CD4-positive, alpha-beta T cell treated with Interleukin-17A for 1 hour (primary cell): ENCODE measurements at regions not wholly inside any gene's neighbourhood (a gene's known extent, or its start where the extent isn't known, plus 50 kb on each side); places are given as distances from the start of the nearest gene placed in this dataset.
"Not testable (repeated sequence)": the region's sequence is repeated elsewhere in the genome, so short reads cannot be mapped to it uniquely, and the experiment has no call there.

ENCODE experiments used
- DNase-seq: peaks from one replicate; pipeline ENCODE4 v3.0.0-alpha.2; 2020

- no peak for DNase-seq
Observed at GRCh38 chr3:110494728-110495127, 576.9 kb upstream of the NECTIN3 start.

DNA sequence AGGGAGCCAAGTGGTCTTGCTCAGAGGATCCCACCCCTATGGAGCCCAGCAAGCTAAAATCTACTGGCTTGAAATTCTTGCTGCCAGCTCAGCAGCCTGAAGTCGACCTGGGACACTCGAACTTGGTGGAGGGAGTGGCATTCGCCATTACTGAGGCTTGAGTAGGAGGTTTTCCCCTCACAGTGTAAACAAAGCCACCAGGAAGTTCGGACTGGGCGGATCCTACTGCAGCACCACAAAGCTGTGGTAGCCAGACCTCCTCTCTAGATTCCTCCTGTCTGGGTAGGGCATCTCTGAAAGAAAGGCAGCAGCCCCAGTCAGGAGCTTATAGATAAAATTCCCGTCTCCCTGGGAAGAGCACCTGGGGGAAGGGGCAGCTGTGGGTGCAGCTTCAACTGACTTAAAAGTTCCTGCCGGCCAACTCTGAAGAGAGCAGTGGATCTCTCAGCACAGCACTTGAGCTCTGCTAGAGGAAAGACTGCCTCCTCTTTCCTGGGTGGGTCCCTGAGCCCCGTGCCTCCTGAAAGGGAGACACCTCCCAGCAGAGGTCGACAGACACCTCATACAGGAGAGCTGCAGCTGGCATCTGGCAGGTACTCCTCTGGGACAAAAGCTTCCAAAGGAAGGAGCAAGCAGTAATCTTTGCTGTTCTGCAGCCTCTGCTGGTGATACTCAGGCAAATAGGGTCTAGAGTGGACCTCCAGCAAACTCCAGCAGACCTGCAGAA is 576.3 kb upstream of the NECTIN3 start:
- no peak for DNase-seq

DNA sequence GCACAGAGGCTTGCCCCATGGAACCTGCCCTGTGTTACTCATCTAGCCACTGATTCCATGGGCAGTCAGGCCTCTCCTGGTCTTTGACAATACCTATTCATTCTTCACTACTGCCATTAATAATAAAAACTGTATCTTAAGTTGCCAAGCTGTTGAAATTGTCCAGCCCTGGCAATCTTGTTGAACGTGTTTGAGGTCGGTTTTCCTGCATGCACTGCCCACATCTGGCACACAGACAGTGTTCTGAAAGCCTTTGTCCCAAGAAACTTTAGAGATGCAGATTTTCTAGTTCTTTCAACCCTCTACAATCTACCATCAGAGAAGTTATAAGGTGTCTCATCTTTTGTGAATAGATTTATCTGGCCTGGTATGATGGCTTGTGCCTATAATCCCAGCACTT is 567.2 kb upstream of the NECTIN3 start:
- DNase-seq, result no peak

DNA sequence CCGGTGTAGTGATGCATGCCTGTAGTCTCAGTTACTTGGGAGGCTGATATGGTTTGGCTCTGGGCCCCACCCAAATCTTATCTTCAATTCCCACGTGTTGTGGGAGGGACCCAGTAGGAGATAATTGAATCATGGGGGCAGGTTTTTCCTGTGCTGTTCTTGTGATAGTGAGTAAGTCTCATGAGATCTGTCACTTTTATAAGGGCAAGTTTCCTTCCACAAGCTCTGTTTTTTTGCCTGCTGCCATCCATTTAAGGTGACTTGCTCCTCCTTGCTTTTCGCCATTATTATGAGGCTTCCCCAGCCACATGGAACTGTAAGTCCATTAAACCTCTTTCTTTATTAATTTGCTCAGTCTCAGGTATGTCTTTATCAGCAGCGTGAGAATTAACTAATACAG is 566.7 kb upstream of the NECTIN3 start:
- DNase-seq, result no peak

DNA sequence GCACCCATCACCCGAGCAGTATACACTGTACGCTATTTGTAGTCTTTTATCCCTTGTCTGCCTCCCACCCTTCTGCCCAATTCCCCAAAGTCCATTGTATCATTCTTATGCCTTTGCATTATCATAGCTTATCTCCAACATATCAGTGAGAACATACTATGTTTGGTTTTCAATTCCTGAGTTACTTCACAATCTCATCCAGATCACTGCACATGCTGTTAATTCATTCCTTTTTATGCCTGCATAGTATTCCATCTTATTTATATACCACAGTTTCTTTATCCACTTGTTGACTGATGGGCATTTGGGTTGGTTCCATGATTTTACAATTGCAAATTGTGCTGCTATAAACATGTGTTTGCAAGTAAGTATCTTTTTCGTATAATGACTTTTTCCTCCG is 564.7 kb upstream of the NECTIN3 start:
- no peak for DNase-seq

DNA sequence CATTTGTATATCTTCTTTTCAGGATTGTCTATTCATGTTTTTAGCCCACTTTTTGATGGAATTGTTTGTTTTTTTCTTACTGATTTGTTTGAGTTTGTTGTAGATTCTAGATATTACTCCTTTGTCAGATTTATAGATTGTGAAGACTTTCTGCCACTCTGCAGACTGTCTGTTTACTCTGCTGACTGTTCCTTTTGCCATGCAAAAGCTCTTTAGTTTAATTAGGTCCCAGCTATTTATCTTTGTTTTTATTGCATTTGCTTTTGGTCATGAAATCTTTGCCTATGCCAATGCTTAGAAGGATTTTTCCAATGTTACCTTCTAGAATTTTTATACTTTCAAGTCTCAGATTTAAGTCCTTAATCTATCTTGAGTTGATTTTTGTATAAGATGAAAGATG is 564.0 kb upstream of the NECTIN3 start:
- DNase-seq, result not testable (repeated sequence)

DNA sequence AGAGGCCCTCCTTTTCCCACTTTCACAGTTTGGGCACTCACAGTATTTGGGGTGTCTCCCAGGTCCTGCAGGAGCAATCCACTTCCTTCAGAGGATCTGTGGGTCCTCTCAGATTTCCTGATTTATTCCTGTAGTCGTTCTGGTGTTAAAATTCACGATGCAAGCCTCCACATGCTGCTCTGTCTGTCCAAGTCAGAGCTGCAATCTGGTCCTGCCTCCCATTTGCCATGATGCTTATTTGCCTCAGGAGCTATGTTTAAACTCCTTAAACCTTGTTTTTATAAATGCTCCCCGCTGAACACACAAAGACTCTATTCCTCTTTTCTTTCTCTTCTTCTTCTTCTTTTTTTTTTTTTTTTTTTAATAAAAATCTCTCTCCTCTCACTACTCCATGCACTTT is 558.7 kb upstream of the NECTIN3 start:
- no peak for DNase-seq

- DNase-seq, result no peak
Observed at GRCh38 chr3:110518031-110518430, 553.6 kb upstream of the NECTIN3 start.

DNA sequence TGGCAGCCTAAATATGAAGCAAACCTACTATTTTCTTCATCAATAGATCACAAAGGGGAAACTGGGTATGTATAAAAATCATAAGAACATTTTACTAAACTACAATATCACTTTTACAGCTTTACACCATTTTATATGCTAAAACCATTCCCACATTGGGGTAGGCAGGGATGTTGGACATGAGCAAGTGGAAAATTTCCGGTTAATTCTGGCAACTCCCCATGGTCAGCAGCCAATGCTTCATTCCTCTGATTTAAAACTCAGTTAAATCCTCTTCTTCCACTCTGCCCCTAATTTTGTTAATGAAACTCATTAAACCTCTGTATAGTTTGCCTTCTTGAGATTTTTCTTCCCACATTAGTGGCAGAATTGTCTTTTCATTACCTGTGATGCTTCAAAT is 552.5 kb upstream of the NECTIN3 start:
- DNase-seq, result no peak

GRCh38 chr3:110521019-110521418 is 550.6 kb upstream of the NECTIN3 start:
- DNase-seq, result no peak

DNA sequence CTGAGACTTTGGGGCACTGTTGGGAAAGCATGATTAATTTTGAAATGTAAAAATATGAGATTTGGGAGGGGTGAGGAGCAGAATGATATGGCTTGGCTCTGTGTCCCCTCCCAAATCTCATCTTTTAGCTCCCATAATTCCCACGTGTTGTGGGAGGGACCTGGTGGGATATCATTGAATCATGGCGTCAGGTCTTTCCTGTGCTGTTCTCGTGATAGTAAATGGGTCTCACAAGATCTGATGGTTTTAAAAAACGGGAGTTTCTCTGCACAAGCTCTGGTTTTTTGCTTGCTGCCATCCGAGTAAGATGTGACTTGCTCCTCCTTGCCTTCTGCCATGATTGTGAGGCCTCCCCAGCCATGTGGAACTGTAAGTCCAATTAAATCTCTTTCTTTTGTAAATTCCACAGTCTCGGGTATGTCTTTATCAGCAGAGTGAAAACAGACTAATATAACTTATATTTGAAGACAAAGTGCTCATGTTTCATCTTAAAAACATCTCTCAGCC is 546.0 kb upstream of the NECTIN3 start:
- DNase-seq, result not testable (repeated sequence)

DNA sequence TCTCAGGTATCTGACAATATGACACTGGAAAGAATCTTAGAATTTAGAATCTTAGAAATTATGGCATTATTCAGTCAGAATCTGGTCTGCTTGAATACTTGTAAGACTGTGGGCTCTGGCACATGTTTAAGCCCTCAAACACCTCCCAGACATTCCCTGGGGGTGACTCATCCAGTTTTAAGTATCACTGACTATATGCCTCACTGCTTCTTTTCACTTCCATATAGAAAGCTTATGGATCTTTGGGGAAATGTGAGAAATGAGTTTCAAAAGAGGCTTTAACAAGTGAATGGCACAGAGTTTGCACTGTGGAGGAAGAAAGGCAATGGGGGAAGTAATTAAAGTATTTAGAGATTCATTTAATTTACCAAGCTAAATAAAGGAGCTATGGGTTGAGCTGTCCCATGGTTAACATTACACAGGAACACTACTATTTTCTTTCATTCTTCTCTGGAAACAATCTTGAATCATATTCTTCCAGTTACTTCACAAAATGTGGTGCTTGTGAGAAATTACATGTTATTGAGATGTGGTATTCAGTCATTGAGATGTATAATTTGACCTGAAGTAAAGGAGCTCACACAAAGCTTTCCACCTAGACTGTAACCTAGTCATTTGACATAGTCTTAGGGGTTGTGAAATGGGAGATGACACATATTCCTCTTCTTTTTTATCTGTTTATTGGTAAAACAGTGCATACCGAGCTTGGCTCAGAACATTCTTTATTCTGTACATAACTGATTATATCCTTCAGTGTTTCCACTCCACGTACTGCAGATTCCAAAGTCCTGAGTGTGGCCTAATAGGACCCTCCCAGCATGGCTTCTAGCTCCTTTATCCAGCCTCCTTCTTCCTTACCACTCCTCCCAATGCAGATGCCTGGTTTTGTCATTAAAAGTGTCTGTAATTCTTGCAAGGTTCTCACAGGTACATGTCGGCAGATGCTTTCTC is 544.6 kb upstream of the NECTIN3 start:
- no peak for DNase-seq

GRCh38 chr3:110528305-110529121 is 543.1 kb upstream of the NECTIN3 start:
- DNase-seq, result no peak

- no peak for DNase-seq
Observed at GRCh38 chr3:110530902-110531301, 540.7 kb upstream of the NECTIN3 start.

DNA sequence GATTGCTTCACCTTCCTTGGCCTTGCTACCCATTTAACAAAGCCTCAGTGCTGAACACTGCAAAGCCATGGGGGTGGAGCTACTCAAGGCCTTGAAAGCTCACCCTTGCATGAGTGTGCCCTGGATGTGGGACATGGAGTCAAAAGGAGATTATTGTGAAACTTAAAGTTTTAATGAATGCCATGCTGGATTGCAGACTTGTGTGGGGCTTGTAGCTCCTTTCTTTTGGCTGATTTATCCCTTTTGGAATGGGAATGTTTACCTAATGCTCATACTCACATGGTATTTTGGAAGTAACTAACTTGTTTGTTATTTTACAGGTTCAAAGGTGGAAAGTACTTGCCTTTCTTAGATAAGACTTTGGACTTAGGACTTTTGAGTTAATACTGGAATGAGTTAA is 538.5 kb upstream of the NECTIN3 start:
- DNase-seq, result no peak

- no peak for DNase-seq
Observed at GRCh38 chr3:110542552-110543150, 529.0 kb upstream of the NECTIN3 start.

DNA sequence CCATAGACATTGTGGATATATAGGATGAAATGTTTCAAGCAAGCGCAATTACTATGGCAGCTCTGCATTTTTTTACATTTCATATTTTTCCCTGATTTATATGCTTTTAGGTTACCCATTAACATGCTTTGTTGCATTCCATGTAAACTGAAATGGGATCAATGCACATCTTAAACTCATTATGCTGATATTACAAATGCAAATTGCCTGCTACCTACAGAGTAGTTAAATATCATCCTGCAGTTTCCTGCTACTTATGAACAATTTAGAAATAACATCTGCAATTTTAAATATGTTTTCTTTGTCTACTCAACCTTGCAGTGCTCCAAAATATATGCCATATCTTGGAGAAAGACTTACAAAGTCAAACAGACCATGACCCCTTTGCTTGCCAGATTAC is 526.9 kb upstream of the NECTIN3 start:
- DNase-seq, result no peak

- no peak for DNase-seq
Observed at GRCh38 chr3:110550511-110550910, 521.1 kb upstream of the NECTIN3 start.

DNA sequence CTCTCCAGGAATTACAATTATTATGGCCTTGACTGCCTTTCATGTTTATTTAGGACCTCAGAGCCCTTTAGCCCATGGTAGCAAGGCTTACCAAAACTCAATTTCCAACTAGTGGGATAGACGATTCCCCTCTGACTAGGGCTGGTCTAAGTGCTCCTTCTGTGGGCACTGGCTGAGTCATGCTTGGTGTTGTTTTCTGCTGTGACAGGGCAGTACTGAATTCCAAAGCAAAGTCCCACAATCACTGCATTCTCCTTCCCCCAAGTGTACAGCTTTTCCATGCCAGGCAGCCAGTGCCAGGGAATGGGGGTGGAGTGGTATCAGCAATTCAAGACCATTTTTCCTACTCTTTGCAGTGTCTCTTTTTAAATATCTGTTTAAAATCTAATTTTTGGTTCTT is 509.0 kb upstream of the NECTIN3 start:
- no peak for DNase-seq

- DNase-seq, result no peak
Observed at GRCh38 chr3:110564674-110565073, 506.9 kb upstream of the NECTIN3 start.

GRCh38 chr3:110567029-110567428 is 504.6 kb upstream of the NECTIN3 start:
- DNase-seq, result no peak

DNA sequence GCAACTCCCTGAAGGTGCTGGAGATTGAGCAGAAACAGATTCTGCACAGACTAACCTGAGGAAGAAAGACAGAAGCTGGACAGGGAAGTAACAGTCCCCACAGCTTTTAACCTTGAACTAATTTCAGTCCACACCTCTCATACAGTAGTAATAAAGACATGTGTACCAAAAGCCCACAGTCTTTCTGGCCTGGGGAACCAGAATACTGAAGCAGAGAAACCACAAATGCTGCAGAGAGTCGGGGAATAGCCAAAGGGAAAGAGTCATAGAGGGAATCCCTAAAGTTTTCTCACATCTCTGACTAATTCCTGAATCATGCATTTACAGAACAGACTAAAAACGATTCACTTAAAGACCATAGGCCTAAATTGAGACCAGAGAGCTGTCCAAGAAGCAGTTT is 503.4 kb upstream of the NECTIN3 start:
- DNase-seq, result no peak

GRCh38 chr3:110569073-110569472 is 502.5 kb upstream of the NECTIN3 start:
- DNase-seq, result no peak
